ENCODE measurements at regions not wholly inside any gene's neighbourhood (a gene's known extent, or its start where the extent isn't known, plus 50 kb on each side); places are given as distances from the start of the nearest gene placed in this dataset.

DNA sequence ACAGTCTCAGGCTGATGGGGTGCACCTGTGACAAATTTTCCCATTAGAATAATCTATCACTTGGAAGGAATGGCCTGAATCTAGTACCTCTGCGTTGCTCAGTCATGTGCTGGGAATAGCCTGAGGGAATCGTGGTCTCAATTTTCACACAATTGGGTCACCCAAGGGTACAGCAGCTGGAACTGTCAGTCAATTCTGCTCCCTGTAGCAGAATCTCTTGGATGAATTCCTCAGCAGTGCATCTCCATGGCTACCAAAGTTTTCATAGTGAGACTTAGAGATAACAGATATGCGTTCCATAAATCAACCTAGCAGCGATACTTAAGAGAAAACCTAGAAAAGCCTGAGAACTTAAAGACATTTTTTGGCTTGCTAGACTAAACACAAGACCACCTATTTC lies 288.7 kb upstream of the CTSO start:
- no peaks in the 10 kb centered on the region for H3K9me3 ChIP-seq (ENCODE audit: control insufficient read depth in 2 of 2, insufficient read depth in 1 of 2, low read depth in 1 of 2, low read length in 1 of 2)
- no peak for DNase-seq
- H3K4me1 ChIP-seq (ENCODE audit: control insufficient read depth in 3 of 3, insufficient read depth in 2 of 3, low read depth in 1 of 3, low read length in 2 of 3) = no peaks in the 10 kb centered on the region
- no peak overlapping the region for H3K4me3 ChIP-seq (ENCODE audit: low read depth in 1 of 3, low read length in 3 of 3)
- H3K36me3 ChIP-seq (ENCODE audit: control insufficient read depth in 3 of 3, insufficient read depth in 2 of 3, low read depth in 1 of 3, low read length in 3 of 3) = no peaks in the 10 kb centered on the region
- H3K27ac ChIP-seq (ENCODE audit: low read depth in 1 of 3, low read length in 2 of 3) = no peak overlapping the region
- H3K27me3 ChIP-seq (ENCODE audit: control insufficient read depth in 3 of 3, insufficient read depth in 3 of 3, low read length in 3 of 3) = no peaks in the 10 kb centered on the region
- WGBS, 3 donors = 60 to 73% (median 72%) methylated on average over 4 of the region's 4 CpGs
- FAIRE-seq = no peak

DNA sequence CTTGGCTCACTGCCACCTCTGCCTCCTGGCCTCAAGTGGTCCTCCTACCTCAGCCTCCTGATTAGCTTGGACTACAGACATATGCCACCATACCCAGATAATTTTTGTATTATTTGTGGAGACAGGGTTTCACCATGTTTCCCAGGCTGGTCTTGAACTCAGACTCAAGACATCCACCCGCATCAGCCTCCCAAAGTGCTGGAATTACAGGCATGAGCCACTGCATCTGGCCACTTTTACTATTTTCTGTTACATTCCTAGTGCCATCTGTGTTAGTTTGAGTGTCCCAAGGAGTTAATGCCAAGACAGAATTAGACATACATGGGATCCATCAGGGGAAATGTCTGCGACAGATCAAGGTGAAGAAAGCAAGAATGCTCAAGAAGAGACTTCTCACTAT lies 288.2 kb upstream of the CTSO start:
- no peak overlapping the region for H3K4me3 ChIP-seq (ENCODE audit: low read depth in 1 of 3, low read length in 3 of 3)
- FAIRE-seq (no peak), DNase-seq (no peak)
- no peaks in the 10 kb centered on the region for H3K36me3 ChIP-seq (ENCODE audit: control insufficient read depth in 3 of 3, insufficient read depth in 2 of 3, low read depth in 1 of 3, low read length in 3 of 3)
- no peak overlapping the region for H3K27ac ChIP-seq (ENCODE audit: low read depth in 1 of 3, low read length in 2 of 3)
- H3K4me1 ChIP-seq (ENCODE audit: control insufficient read depth in 3 of 3, insufficient read depth in 2 of 3, low read depth in 1 of 3, low read length in 2 of 3) = no peaks in the 10 kb centered on the region
- H3K27me3 ChIP-seq (ENCODE audit: control insufficient read depth in 3 of 3, insufficient read depth in 3 of 3, low read length in 3 of 3) = no peaks in the 10 kb centered on the region
- no peaks in the 10 kb centered on the region for H3K9me3 ChIP-seq (ENCODE audit: control insufficient read depth in 2 of 2, insufficient read depth in 1 of 2, low read depth in 1 of 2, low read length in 1 of 2)
- WGBS, 3 donors = 90 to 96% (median 95%) methylated on average over 2 of the region's 2 CpGs

GRCh38 chr4:156238171-156238570 lies 284.5 kb upstream of the CTSO start:
- H3K4me1 ChIP-seq (ENCODE audit: control insufficient read depth in 3 of 3, insufficient read depth in 2 of 3, low read depth in 1 of 3, low read length in 2 of 3) = no peaks in the 10 kb centered on the region
- no peak overlapping the region for H3K27ac ChIP-seq (ENCODE audit: low read depth in 1 of 3, low read length in 2 of 3)
- H3K4me3 ChIP-seq (ENCODE audit: low read depth in 1 of 3, low read length in 3 of 3) = no peak overlapping the region
- no peaks in the 10 kb centered on the region for H3K9me3 ChIP-seq (ENCODE audit: control insufficient read depth in 2 of 2, insufficient read depth in 1 of 2, low read depth in 1 of 2, low read length in 1 of 2)
- FAIRE-seq (no peak), DNase-seq (no peak)
- WGBS, 3 donors = 71 to 72% (median 71%) methylated on average over 3 of the region's 3 CpGs
- H3K27me3 ChIP-seq (ENCODE audit: control insufficient read depth in 3 of 3, insufficient read depth in 3 of 3, low read length in 3 of 3) = no peaks in the 10 kb centered on the region
- no peaks in the 10 kb centered on the region for H3K36me3 ChIP-seq (ENCODE audit: control insufficient read depth in 3 of 3, insufficient read depth in 2 of 3, low read depth in 1 of 3, low read length in 3 of 3)

GRCh38 chr4:156237231-156237630 lies 283.6 kb upstream of the CTSO start:
- no peak for FAIRE-seq
- Histone ChIP-seq H3K9me3 (ENCODE audit: control insufficient read depth in 2 of 2, insufficient read depth in 1 of 2, low read depth in 1 of 2, low read length in 1 of 2) (no peaks in the 10 kb centered on the region), H3K27me3 (ENCODE audit: control insufficient read depth in 3 of 3, insufficient read depth in 3 of 3, low read length in 3 of 3) (no peaks in the 10 kb centered on the region)

DNA sequence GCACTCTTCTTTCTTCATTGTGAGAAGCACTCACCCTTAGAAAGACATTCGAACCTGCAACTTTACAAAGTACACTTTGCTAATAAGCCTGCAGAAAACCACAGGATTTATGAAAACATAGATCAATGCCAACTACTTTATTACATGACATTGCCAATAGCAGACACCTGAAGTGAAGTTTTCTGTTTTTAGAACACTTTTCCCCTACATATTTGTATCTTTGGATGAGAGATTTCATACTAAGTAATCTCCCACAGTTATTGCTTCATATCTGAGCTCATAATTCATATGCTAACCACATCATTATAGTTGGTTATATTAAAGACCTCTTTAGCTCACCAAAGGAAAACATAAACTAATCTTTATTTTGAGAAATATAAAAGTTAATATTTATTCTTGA lies 276.5 kb upstream of the CTSO start:
- 54 to 74% (median 56%) methylated on average over 1 of the region's 1 CpG for WGBS, 3 donors
- Histone ChIP-seq H3K36me3 (ENCODE audit: control insufficient read depth in 3 of 3, insufficient read depth in 2 of 3, low read depth in 1 of 3, low read length in 3 of 3) (no peaks in the 10 kb centered on the region), H3K4me3 (ENCODE audit: low read depth in 1 of 3, low read length in 3 of 3) (no peak overlapping the region), H3K4me1 (ENCODE audit: control insufficient read depth in 3 of 3, insufficient read depth in 2 of 3, low read depth in 1 of 3, low read length in 2 of 3) (no peaks in the 10 kb centered on the region), H3K27ac (ENCODE audit: low read depth in 1 of 3, low read length in 2 of 3) (no peak overlapping the region), H3K27me3 (ENCODE audit: control insufficient read depth in 3 of 3, insufficient read depth in 3 of 3, low read length in 3 of 3) (no peaks in the 10 kb centered on the region), H3K9me3 (ENCODE audit: control insufficient read depth in 2 of 2, insufficient read depth in 1 of 2, low read depth in 1 of 2, low read length in 1 of 2) (no peaks in the 10 kb centered on the region)
- no peak for DNase-seq
- FAIRE-seq = no peak

More at GRCh38 chr4:156237231-156237630, 283.6 kb upstream of the CTSO start:
- 72 to 79% (median 77%) methylated on average over 11 of the region's 11 CpGs for WGBS, 3 donors
- Histone ChIP-seq H3K36me3 (ENCODE audit: control insufficient read depth in 3 of 3, insufficient read depth in 2 of 3, low read depth in 1 of 3, low read length in 3 of 3) (no peaks in the 10 kb centered on the region), H3K4me3 (ENCODE audit: low read depth in 1 of 3, low read length in 3 of 3) (no peak overlapping the region), H3K4me1 (ENCODE audit: control insufficient read depth in 3 of 3, insufficient read depth in 2 of 3, low read depth in 1 of 3, low read length in 2 of 3) (no peaks in the 10 kb centered on the region), H3K27ac (ENCODE audit: low read depth in 1 of 3, low read length in 2 of 3) (no peak overlapping the region)
- DNase-seq = no peak

DNA sequence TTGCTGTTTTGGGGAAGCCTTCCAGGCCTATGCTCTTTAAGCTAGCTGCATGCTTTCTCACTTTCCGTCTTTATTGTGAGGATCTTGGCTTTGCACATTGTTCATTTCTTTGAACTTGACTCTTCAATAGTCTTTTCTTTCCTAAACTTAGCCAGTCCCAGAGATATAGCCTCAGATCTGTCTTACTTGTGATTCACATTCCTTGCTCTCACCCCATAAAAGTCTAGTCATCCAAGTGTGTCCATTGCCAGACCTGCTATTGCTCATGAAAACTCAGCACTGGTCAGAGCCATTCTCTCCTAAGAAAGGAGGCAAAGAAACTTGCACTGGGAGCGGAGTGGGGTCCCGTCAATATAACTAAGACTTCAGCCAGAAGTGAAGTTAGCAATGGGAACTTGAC lies 275.0 kb upstream of the CTSO start:
- Histone ChIP-seq H3K27ac (ENCODE audit: low read depth in 1 of 3, low read length in 2 of 3) (no peak overlapping the region), H3K27me3 (ENCODE audit: control insufficient read depth in 3 of 3, insufficient read depth in 3 of 3, low read length in 3 of 3) (no peaks in the 10 kb centered on the region), H3K36me3 (ENCODE audit: control insufficient read depth in 3 of 3, insufficient read depth in 2 of 3, low read depth in 1 of 3, low read length in 3 of 3) (no peaks in the 10 kb centered on the region), H3K9me3 (ENCODE audit: control insufficient read depth in 2 of 2, insufficient read depth in 1 of 2, low read depth in 1 of 2, low read length in 1 of 2) (no peaks in the 10 kb centered on the region), H3K4me1 (ENCODE audit: control insufficient read depth in 3 of 3, insufficient read depth in 2 of 3, low read depth in 1 of 3, low read length in 2 of 3) (no peaks in the 10 kb centered on the region), H3K4me3 (ENCODE audit: low read depth in 1 of 3, low read length in 3 of 3) (no peak overlapping the region)
- WGBS, 3 donors = 80 to 97% (median 89%) methylated on average over 3 of the region's 3 CpGs
- no peak for FAIRE-seq
- DNase-seq = no peak

- H3K27me3 ChIP-seq (ENCODE audit: control insufficient read depth in 3 of 3, insufficient read depth in 3 of 3, low read length in 3 of 3) = no peaks in the 10 kb centered on the region
Measured at GRCh38 chr4:156227321-156227720, 273.7 kb upstream of the CTSO start.

GRCh38 chr4:156223985-156224384 lies 270.3 kb upstream of the CTSO start:
- Histone ChIP-seq H3K27ac (ENCODE audit: low read depth in 1 of 3, low read length in 2 of 3) (no peak overlapping the region), H3K36me3 (ENCODE audit: control insufficient read depth in 3 of 3, insufficient read depth in 2 of 3, low read depth in 1 of 3, low read length in 3 of 3) (no peaks in the 10 kb centered on the region), H3K9me3 (ENCODE audit: control insufficient read depth in 2 of 2, insufficient read depth in 1 of 2, low read depth in 1 of 2, low read length in 1 of 2) (peaks cover 0 to 3% of the 10 kb centered on the region in 2 donors), H3K4me1 (ENCODE audit: control insufficient read depth in 3 of 3, insufficient read depth in 2 of 3, low read depth in 1 of 3, low read length in 2 of 3) (no peaks in the 10 kb centered on the region), H3K27me3 (ENCODE audit: control insufficient read depth in 3 of 3, insufficient read depth in 3 of 3, low read length in 3 of 3) (no peaks in the 10 kb centered on the region), H3K4me3 (ENCODE audit: low read depth in 1 of 3, low read length in 3 of 3) (no peak overlapping the region)
- DNase-seq (no peak), FAIRE-seq (no peak)
- WGBS, 3 donors = 60 to 65% (median 60%) methylated on average over 2 of the region's 2 CpGs

More at GRCh38 chr4:156227321-156227720, 273.7 kb upstream of the CTSO start:
- no peaks in the 10 kb centered on the region for H3K9me3 ChIP-seq (ENCODE audit: control insufficient read depth in 2 of 2, insufficient read depth in 1 of 2, low read depth in 1 of 2, low read length in 1 of 2)
- FAIRE-seq (no peak), DNase-seq (no peak)
- no peaks in the 10 kb centered on the region for H3K4me1 ChIP-seq (ENCODE audit: control insufficient read depth in 3 of 3, insufficient read depth in 2 of 3, low read depth in 1 of 3, low read length in 2 of 3)
- H3K4me3 ChIP-seq (ENCODE audit: low read depth in 1 of 3, low read length in 3 of 3) = no peak overlapping the region
- H3K36me3 ChIP-seq (ENCODE audit: control insufficient read depth in 3 of 3, insufficient read depth in 2 of 3, low read depth in 1 of 3, low read length in 3 of 3) = no peaks in the 10 kb centered on the region
- H3K27ac ChIP-seq (ENCODE audit: low read depth in 1 of 3, low read length in 2 of 3) = no peak overlapping the region

DNA sequence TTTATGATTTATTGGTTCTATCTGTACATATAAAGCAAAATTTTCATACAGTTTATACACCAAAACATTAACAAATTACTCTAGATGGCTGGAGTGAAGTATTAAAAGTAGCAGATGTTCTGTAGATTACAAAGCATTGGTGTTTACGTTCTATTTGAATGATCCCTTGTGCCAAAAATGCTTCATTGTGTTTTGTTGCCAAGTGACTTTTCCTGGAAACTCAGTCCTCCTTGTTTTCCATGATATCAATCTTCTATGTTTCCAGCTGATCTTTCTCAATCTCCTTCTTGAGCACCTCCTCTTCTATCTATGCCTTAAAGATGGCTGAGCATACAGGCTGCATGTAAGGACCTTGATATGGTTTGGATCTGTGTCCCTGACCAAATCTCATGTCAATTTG lies 263.6 kb upstream of the CTSO start:
- Histone ChIP-seq H3K27me3 (ENCODE audit: control insufficient read depth in 3 of 3, insufficient read depth in 3 of 3, low read length in 3 of 3) (no peaks in the 10 kb centered on the region), H3K36me3 (ENCODE audit: control insufficient read depth in 3 of 3, insufficient read depth in 2 of 3, low read depth in 1 of 3, low read length in 3 of 3) (no peaks in the 10 kb centered on the region), H3K4me1 (ENCODE audit: control insufficient read depth in 3 of 3, insufficient read depth in 2 of 3, low read depth in 1 of 3, low read length in 2 of 3) (no peaks in the 10 kb centered on the region), H3K27ac (ENCODE audit: low read depth in 1 of 3, low read length in 2 of 3) (no peak overlapping the region), H3K4me3 (ENCODE audit: low read depth in 1 of 3, low read length in 3 of 3) (no peak overlapping the region), H3K9me3 (ENCODE audit: control insufficient read depth in 2 of 2, insufficient read depth in 1 of 2, low read depth in 1 of 2, low read length in 1 of 2) (peaks cover 0 to 10% of the 10 kb centered on the region in 2 donors)
- WGBS, 3 donors = 46 to 64% (median 63%) methylated on average over 1 of the region's 1 CpG
- FAIRE-seq = no peak
- DNase-seq = no peak

All from small intestine (tissue), 7 donors.